MCF 10A (cell line): ENCODE measurements at regions not wholly inside any gene's neighbourhood (a gene's known extent, or its start where the extent isn't known, plus 50 kb on each side); places are given as distances from the start of the nearest gene placed in this dataset.
"Not testable (repeated sequence)": the region's sequence is repeated elsewhere in the genome, so short reads cannot be mapped to it uniquely, and the experiment has no call there.

Source experiments
- BruUV-seq: library from RNA; stranded (reverse); fragments of 400-500 nt; replicated peaks from 2 replicates; lab custom pipeline; 2021; lab: Mats Ljungman, UMichigan
- CTCF ChIA-PET: fragments of 300-600 bp; sonication (Branson Sonifier 250); formaldehyde crosslinking; extraction: SDS; loops from one replicate; lab custom pipeline; 2021; ENCODE audit warnings: antibody characterized with exemption, inconsistent platforms; lab: Yijun Ruan, JAX
- POLR2A ChIA-PET: fragments of 300-600, 350-650 bp; sonication (Branson Sonifier 250); formaldehyde crosslinking; extraction: SDS; loops from one replicate; lab custom pipeline; 2020; ENCODE audit warnings: antibody characterized with exemption, inconsistent platforms; lab: Yijun Ruan, JAX
- DNase-seq: peaks from one replicate; pipeline ENCODE4 v3.0.0-alpha.2; 2018; ENCODE audit not compliant: unreplicated experiment
- H3K27ac Mint-ChIP-seq: one replicate; pipeline ENCODE4 v1.8.0; 2022; ENCODE audit warnings: mild to moderate bottlenecking, low read depth, mixed read lengths; ENCODE audit not compliant: unreplicated experiment
- H3K27me3 Mint-ChIP-seq: one replicate; pipeline ENCODE4 v1.8.0; 2022; ENCODE audit warnings: mixed read lengths; ENCODE audit not compliant: insufficient read depth, unreplicated experiment
- H3K36me3 Mint-ChIP-seq: one replicate; pipeline ENCODE4 v1.8.0; 2022; ENCODE audit warnings: mild to moderate bottlenecking, moderate library complexity, mixed read lengths; ENCODE audit not compliant: insufficient read depth, unreplicated experiment
- H3K4me1 Mint-ChIP-seq: one replicate; pipeline ENCODE4 v1.8.0; 2022; ENCODE audit warnings: mixed read lengths; ENCODE audit not compliant: insufficient read depth, unreplicated experiment
- H3K4me3 Mint-ChIP-seq: one replicate; pipeline ENCODE4 v1.8.0; 2022; ENCODE audit warnings: mild to moderate bottlenecking, moderate library complexity, mixed read lengths; ENCODE audit not compliant: unreplicated experiment
- H3K9me3 Mint-ChIP-seq: one replicate; pipeline ENCODE4 v1.8.0; 2022; ENCODE audit warnings: mixed read lengths; ENCODE audit not compliant: unreplicated experiment
- intact Hi-C: fragments of 100-400 bp; cut with micrococcal nuclease; formaldehyde crosslinking; loops from 2 replicates; pipeline ENCODE4 v1.14.1; 2022
- TF ChIP-seq, protein P1 (sequence below): fragments of 200-600 bp; IDR thresholded peaks from one replicate; pipeline ENCODE4 v1.8.0; 2022; ENCODE audit warnings: antibody characterized with exemption, mild to moderate bottlenecking; ENCODE audit not compliant: unreplicated experiment

DNA sequence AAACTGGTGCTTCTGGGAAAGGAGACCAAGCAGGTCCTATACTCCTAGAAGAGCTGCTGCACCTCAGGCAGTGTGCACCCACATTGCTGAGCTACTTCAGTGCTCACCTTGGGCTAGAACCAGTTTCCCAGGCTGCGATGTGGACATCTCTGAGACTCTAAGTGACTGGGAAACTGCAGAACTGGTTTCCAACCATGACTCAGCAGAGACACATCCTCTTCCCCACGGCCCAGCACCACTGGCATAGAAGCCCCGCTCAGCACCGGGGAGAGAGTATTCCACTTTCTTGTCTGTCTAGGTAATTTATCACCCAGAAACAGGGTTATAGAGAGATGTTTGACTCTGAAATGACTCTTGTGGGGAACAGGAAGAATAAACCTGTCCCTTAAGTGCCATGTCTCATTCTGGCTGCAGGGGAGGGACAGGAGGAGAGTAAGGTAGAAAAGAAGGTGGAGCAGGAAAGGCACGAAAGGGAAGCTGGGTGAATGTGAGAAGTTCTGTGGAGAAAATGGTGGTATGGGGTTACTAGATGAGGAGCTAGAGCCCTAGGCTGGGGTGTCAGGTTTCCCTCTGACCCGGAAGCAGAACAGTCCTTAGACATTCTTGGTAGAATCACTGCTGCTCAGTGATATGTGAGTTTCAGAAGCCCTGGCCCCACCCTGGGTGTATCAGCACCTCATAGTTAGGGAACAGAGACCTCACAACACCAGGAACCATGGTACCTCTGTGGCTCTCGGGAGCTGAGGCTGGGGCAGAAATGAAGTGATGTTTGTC is 340.4 kb upstream of the NCAM1 start:
- Mint-ChIP-seq H3K4me3 (no peak overlapping the region), H3K36me3 (no peaks in the 10 kb centered on the region), H3K27ac (no peak overlapping the region), H3K27me3 (no peaks in the 10 kb centered on the region), H3K9me3 (no peaks in the 10 kb centered on the region), H3K4me1 (no peaks in the 10 kb centered on the region)
- intact Hi-C loops = no loop called here
- peak; percentile 32 for DNase-seq
- BruUV-seq = no TSS peak
- ChIA-PET POLR2A (no interaction called here), CTCF (interaction anchor here (0.6 to 0.8 kb wide), 3 partner anchors 32 to 669 kb away, joined by 3 to 4 read pairs (median 3); no protein-coding TSS in a partner anchor)
- TF ChIP-seq, protein P1, sequence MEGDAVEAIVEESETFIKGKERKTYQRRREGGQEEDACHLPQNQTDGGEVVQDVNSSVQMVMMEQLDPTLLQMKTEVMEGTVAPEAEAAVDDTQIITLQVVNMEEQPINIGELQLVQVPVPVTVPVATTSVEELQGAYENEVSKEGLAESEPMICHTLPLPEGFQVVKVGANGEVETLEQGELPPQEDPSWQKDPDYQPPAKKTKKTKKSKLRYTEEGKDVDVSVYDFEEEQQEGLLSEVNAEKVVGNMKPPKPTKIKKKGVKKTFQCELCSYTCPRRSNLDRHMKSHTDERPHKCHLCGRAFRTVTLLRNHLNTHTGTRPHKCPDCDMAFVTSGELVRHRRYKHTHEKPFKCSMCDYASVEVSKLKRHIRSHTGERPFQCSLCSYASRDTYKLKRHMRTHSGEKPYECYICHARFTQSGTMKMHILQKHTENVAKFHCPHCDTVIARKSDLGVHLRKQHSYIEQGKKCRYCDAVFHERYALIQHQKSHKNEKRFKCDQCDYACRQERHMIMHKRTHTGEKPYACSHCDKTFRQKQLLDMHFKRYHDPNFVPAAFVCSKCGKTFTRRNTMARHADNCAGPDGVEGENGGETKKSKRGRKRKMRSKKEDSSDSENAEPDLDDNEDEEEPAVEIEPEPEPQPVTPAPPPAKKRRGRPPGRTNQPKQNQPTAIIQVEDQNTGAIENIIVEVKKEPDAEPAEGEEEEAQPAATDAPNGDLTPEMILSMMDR = no peak

DNA sequence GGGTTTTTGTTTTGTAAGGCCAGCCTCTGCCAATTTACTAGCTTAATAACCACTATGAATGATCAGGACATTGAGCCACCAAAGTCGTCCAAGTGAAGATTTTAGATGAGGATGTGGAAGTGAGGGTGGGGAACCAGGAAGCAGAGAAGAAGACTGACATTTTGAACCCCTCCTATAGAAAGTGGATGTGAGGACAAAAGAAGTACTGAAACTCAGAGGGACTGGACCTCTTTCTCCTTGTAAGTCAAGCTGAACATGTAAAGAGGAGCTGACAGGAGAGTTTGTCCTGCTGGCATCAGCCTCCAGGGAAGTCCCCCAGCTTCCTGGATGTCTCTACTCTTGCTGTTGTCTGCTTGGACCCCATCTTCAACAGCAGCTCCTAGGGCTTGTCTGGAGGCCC is 338.2 kb upstream of the NCAM1 start:
- intact Hi-C loops = no loop called here
- no peaks in the 10 kb centered on the region for H3K27me3 Mint-ChIP-seq
- no peak for DNase-seq
- no peak overlapping the region for H3K4me3 Mint-ChIP-seq
- CTCF ChIA-PET = interaction anchor here (0.6 to 1.7 kb wide), 4 partner anchors 34 to 180 kb away, joined by 3 to 5 read pairs (median 3); no protein-coding TSS in a partner anchor
- POLR2A ChIA-PET = no interaction called here
- BruUV-seq = no TSS peak
- H3K4me1 Mint-ChIP-seq = no peaks in the 10 kb centered on the region
- H3K9me3 Mint-ChIP-seq = no peaks in the 10 kb centered on the region
- no peaks in the 10 kb centered on the region for H3K36me3 Mint-ChIP-seq
- no peak overlapping the region for H3K27ac Mint-ChIP-seq
- TF ChIP-seq, protein P1 = no peak

DNA sequence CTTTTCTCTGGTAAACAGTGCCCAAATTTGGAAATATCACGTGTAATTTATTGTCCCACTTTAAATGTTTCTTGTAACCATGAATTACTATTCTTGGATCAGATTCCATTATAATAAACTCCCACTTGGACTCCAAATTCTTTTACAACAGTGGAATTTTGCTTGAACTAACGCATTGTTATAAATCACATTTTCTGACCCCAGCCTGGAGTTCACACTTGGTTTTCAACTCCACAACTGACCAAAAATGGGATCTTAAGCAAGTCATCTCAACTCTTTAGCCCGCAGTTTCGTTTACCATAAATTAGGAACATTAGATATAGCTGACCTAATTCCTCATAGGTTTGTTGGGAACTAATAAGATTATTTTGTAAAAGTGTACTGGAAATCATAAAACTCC is 336.8 kb upstream of the NCAM1 start:
- Mint-ChIP-seq H3K9me3 (no peaks in the 10 kb centered on the region), H3K36me3 (no peaks in the 10 kb centered on the region), H3K4me1 (no peaks in the 10 kb centered on the region), H3K27ac (no peak overlapping the region), H3K4me3 (no peak overlapping the region), H3K27me3 (peaks cover 11% of the 10 kb centered on the region)
- TF ChIP-seq, protein P1 = no peak
- no peak for DNase-seq
- ChIA-PET CTCF (no interaction called here), POLR2A (interaction anchor here (0.6 to 1.4 kb wide), 2 partner anchors 10 to 44 kb away, joined by 3 to 4 read pairs; no protein-coding TSS in a partner anchor)
- intact Hi-C loops = no loop called here
- BruUV-seq = no TSS peak

DNA sequence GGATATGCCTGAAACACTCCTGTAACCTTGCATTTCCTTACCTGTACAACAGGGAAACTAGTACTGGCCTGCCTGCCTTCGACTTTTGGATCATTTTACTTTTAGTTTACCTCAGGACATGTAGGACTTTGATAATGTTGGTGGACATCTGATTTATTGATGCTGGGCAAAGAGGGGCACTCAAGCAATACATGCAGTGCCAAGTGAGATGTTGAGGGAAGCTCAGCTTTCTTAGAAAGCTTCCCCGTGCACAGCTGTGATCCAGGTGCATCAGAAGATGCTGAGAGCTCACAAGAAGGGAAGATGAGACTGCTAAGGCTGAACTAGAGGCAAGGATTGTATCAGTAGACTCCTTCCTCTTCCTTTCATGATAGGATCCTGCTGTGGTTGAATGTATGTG is 336.2 kb upstream of the NCAM1 start:
- H3K27ac Mint-ChIP-seq, DNase-seq, BruUV-seq, H3K4me1 Mint-ChIP-seq, H3K36me3 Mint-ChIP-seq, H3K4me3 Mint-ChIP-seq, intact Hi-C loops, H3K9me3 Mint-ChIP-seq, CTCF ChIA-PET: not testable (repeated sequence)
- POLR2A ChIA-PET = interaction anchor here (1.4 kb wide), 1 partner anchor 10 kb away, joined by 4 read pairs; no protein-coding TSS in a partner anchor
- peaks cover 11% of the 10 kb centered on the region for H3K27me3 Mint-ChIP-seq
